Smooth muscle cell (in vitro differentiated cells): ENCODE measurements at regions not wholly inside any gene's neighbourhood (a gene's known extent, or its start where the extent isn't known, plus 50 kb on each side); places are given as distances from the start of the nearest gene placed in this dataset.

ENCODE experiments used
- DNase-seq: peaks from one replicate; lab custom pipeline; 2025; ENCODE audit not compliant: unreplicated experiment; lab: John Stamatoyannopoulos, UW
- H2AFZ ChIP-seq: fragments of 200-600 bp; sonication (generic); 2 replicates; pipeline ENCODE4 v1.6.0; 2016; ENCODE audit warnings: antibody characterized with exemption, low read depth, mild to moderate bottlenecking
- H3F3A ChIP-seq: fragments of 200-600 bp; sonication (generic); 2 replicates; pipeline ENCODE4 v1.6.0; 2017; ENCODE audit warnings: antibody characterized with exemption, low read depth
- H3K27ac ChIP-seq: fragments of 200-600 bp; sonication (generic); 2 replicates; pipeline ENCODE4 v1.5.1; 2016; ENCODE audit warnings: low read depth, mild to moderate bottlenecking
- H3K27me3 ChIP-seq: fragments of 200-600 bp; sonication (generic); 2 replicates; pipeline ENCODE4 v1.6.1; 2016; ENCODE audit warnings: low read depth, mild to moderate bottlenecking
- H3K36me3 ChIP-seq: fragments of 200-600 bp; sonication (generic); 2 replicates; pipeline ENCODE4 v1.5.1; 2016; ENCODE audit warnings: low read depth
- H3K4me1 ChIP-seq: fragments of 200-600 bp; sonication (generic); 2 replicates; pipeline ENCODE4 v1.5.1; 2016; ENCODE audit warnings: low read depth
- H3K4me2 ChIP-seq: fragments of 200-600 bp; sonication (generic); 2 replicates; pipeline ENCODE4 v1.6.0; 2016; ENCODE audit warnings: mild to moderate bottlenecking
- H3K4me3 ChIP-seq: fragments of 200-600 bp; sonication (generic); 2 replicates; pipeline ENCODE4 v1.5.1; 2016; ENCODE audit warnings: mild to moderate bottlenecking
- H3K79me2 ChIP-seq: fragments of 200-600 bp; sonication (generic); 2 replicates; pipeline ENCODE4 v1.6.0; 2016; ENCODE audit warnings: low read depth, mild to moderate bottlenecking
- H3K9ac ChIP-seq: fragments of 200-600 bp; sonication (generic); 2 replicates; pipeline ENCODE4 v1.6.0; 2016; ENCODE audit warnings: low read depth
- H3K9me3 ChIP-seq: fragments of 200-600 bp; sonication (generic); replicated peaks from 2 replicates; pipeline ENCODE4 v1.5.1; 2016; ENCODE audit warnings: low read depth
- H4K20me1 ChIP-seq: fragments of 200-600 bp; sonication (generic); 2 replicates; pipeline ENCODE4 v1.6.0; 2016; ENCODE audit warnings: low read depth
- WGBS: methylation state at CpG from one replicate; pipeline ENCODE4 v1.1.7; 2016; ENCODE audit warnings: low lambda C conversion rate; 5-methylcytosine and 5-hydroxymethylcytosine counted together
- TF ChIP-seq, protein P1 (sequence below): fragments of 200-600 bp; sonication (generic); IDR thresholded peaks from 2 replicates; pipeline ENCODE4 v1.5.1; 2017; ENCODE audit warnings: borderline replicate concordance, mild to moderate bottlenecking, antibody characterized with exemption; ENCODE audit not compliant: insufficient read depth, poor library complexity, severe bottlenecking

DNA sequence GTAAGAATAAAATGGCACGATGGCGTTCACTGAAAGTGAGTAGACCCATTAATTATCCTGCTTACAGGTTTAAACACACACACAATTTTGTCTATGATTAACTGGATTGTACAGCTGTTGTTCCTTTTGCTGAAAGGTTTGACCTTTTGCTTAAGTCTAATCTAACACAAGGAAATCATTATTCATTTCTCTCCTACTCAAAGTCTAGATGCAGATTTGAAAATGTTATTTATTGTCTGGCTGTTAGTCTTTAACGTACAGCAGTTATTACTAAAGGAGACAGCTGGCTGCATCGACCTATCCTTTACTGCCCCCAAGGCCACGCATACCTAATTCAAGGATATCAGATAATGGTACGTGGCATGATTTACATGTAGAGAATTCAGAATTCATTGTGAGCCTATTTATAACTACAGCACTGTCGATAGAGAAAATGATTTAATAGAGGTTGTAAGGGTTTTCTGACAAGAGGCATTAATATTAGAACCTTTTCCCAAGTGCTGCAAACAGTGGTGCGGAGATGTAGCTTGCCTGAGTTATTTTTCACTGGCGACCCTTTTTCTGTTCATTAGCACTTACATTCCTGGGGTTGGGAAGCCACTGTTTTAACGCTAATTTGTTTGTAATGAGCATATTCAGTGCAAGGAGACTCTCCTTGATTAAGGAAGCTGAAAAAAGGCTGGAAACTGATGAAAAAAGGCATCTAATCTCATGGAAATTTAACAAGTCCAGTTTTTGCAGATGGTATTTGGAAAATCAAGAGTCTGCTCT, 368.4 kb upstream of the GRAMD2B start:
- peaks cover 7% of the 10 kb centered on the region for H3K4me1 ChIP-seq
- no peak overlapping the region for H3K4me3 ChIP-seq
- no peak overlapping the region for H3K27ac ChIP-seq
- no peaks in the 10 kb centered on the region for H3F3A ChIP-seq
- no peaks in the 10 kb centered on the region for H3K27me3 ChIP-seq
- TF ChIP-seq, protein P1, sequence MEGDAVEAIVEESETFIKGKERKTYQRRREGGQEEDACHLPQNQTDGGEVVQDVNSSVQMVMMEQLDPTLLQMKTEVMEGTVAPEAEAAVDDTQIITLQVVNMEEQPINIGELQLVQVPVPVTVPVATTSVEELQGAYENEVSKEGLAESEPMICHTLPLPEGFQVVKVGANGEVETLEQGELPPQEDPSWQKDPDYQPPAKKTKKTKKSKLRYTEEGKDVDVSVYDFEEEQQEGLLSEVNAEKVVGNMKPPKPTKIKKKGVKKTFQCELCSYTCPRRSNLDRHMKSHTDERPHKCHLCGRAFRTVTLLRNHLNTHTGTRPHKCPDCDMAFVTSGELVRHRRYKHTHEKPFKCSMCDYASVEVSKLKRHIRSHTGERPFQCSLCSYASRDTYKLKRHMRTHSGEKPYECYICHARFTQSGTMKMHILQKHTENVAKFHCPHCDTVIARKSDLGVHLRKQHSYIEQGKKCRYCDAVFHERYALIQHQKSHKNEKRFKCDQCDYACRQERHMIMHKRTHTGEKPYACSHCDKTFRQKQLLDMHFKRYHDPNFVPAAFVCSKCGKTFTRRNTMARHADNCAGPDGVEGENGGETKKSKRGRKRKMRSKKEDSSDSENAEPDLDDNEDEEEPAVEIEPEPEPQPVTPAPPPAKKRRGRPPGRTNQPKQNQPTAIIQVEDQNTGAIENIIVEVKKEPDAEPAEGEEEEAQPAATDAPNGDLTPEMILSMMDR: no peak
- no peaks in the 10 kb centered on the region for H3K79me2 ChIP-seq
- no peaks in the 10 kb centered on the region for H3K9me3 ChIP-seq
- no peaks in the 10 kb centered on the region for H3K36me3 ChIP-seq
- H2AFZ ChIP-seq: peak overlapping the region; percentile 4
- peak overlapping the region; percentile 14 for H3K4me2 ChIP-seq
- WGBS: 41% methylated on average over 10 of the region's 10 CpGs
- no peak overlapping the region for H3K9ac ChIP-seq
- DNase-seq: no peak
- H4K20me1 ChIP-seq: no peaks in the 10 kb centered on the region

DNA sequence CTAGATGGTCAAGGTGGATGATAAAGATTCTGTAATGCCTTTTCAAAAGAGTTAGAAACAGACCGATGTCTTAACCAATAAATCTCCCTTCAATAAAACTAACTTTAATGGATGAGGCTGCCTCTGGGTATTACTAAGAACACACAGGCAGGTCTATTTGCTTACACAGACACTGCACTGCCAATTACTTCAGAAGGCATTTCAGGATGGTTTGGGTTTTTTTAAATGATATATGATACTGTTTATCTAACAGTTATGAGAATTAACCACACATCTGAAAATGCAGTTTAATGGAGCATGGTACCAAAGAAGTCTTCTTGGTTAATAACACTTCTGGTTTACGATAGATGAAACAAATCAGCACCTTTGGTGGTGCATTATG, 367.9 kb upstream of the GRAMD2B start:
- no peaks in the 10 kb centered on the region for H4K20me1 ChIP-seq
- whole genome bisulfite sequencing: 72% methylated on average over 2 of the region's 2 CpGs
- TF ChIP-seq, protein P1: no peak

DNA sequence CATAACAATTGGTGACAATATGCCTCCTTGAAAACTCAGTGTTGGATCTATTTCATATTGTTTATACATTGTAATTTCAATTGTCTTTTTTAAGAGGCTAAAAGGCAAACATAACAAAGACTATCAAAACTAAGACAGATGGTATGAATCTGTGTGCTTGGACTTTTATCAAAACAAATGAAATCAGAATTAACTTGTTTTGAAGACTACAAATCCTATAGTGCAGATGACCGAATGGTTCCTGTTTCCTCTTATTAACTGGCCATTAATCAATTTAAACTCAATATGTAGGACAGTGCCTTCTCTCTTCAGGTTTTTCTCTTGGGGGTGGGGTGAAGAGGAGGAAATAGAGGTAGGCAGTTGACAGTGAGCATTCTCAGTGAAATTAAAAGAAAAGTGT, 366.9 kb upstream of the GRAMD2B start:
- H3K27me3 ChIP-seq: no peaks in the 10 kb centered on the region

More for the DNA sequence above, 367.9 kb upstream of the GRAMD2B start:
- peaks cover 7% of the 10 kb centered on the region for H3K4me1 ChIP-seq
- no peaks in the 10 kb centered on the region for H3K36me3 ChIP-seq
- peak overlapping the region; percentile 4 for H2AFZ ChIP-seq
- peak overlapping the region; percentile 14 for H3K4me2 ChIP-seq
- no peaks in the 10 kb centered on the region for H3K9me3 ChIP-seq
- no peak overlapping the region for H3K4me3 ChIP-seq
- no peak overlapping the region for H3K9ac ChIP-seq
- no peaks in the 10 kb centered on the region for H3F3A ChIP-seq
- no peak for DNase-seq
- no peak overlapping the region for H3K27ac ChIP-seq
- no peaks in the 10 kb centered on the region for H3K79me2 ChIP-seq
- no peaks in the 10 kb centered on the region for H3K27me3 ChIP-seq

More for the DNA sequence above, 366.9 kb upstream of the GRAMD2B start:
- TF ChIP-seq, protein P1: no peak
- Histone ChIP-seq H3F3A (no peaks in the 10 kb centered on the region), H3K4me1 (peaks cover 7% of the 10 kb centered on the region), H3K4me2 (no peak overlapping the region), H2AFZ (no peak overlapping the region), H3K27ac (no peak overlapping the region), H3K9ac (no peak overlapping the region), H4K20me1 (no peaks in the 10 kb centered on the region), H3K36me3 (no peaks in the 10 kb centered on the region), H3K4me3 (no peak overlapping the region), H3K9me3 (no peaks in the 10 kb centered on the region), H3K79me2 (no peaks in the 10 kb centered on the region)
- 88% methylated on average over 1 of the region's 1 CpG for WGBS
- no peak for DNase-seq
